ENCODE measurements at regions not wholly inside any gene's neighbourhood (a gene's known extent, or its start where the extent isn't known, plus 50 kb on each side); places are given as distances from the start of the nearest gene placed in this dataset.

GRCh38 chr20:19867074-19867473 is 109.0 kb downstream of the RIN2 start:
- TF ChIP-seq CTCF (IDR thresholded peaks at IDR 0.05; ENCODE audit: unreplicated experiment) = no peak
- Mint-ChIP-seq H3K27me3 (ENCODE audit: unreplicated experiment) (no peaks in the 10 kb centered on the region), H3K4me3 (ENCODE audit: low read depth, unreplicated experiment) (no peak overlapping the region), H3K27ac (ENCODE audit: unreplicated experiment) (no peak overlapping the region), H3K9me3 (ENCODE audit: low read depth, unreplicated experiment) (no peaks in the 10 kb centered on the region), H3K4me1 (ENCODE audit: low read depth, unreplicated experiment) (peaks cover 7% of the 10 kb centered on the region), H3K36me3 (ENCODE audit: insufficient read depth, unreplicated experiment) (no peaks in the 10 kb centered on the region)
- BruUV-seq (replicated peaks) = no TSS peak
- no peak for DNase-seq
- intact Hi-C loops (cut with micrococcal nuclease; ENCODE audit: unreplicated experiment) = no loop called here
- CTCF ChIA-PET = no interaction called here

- peaks cover 7% of the 10 kb centered on the region for H3K4me1 Mint-ChIP-seq (ENCODE audit: low read depth, unreplicated experiment)
- CTCF ChIA-PET = no interaction called here
- no peak for DNase-seq
- H3K4me3 Mint-ChIP-seq (ENCODE audit: low read depth, unreplicated experiment) = no peak overlapping the region
- no peaks in the 10 kb centered on the region for H3K27me3 Mint-ChIP-seq (ENCODE audit: unreplicated experiment)
- no peak overlapping the region for H3K27ac Mint-ChIP-seq (ENCODE audit: unreplicated experiment)
- BruUV-seq (replicated peaks) = no TSS peak
- intact Hi-C loops (cut with micrococcal nuclease; ENCODE audit: unreplicated experiment) = no loop called here
- H3K9me3 Mint-ChIP-seq (ENCODE audit: low read depth, unreplicated experiment) = no peaks in the 10 kb centered on the region
- no peak for TF ChIP-seq CTCF (IDR thresholded peaks at IDR 0.05; ENCODE audit: unreplicated experiment)
- no peaks in the 10 kb centered on the region for H3K36me3 Mint-ChIP-seq (ENCODE audit: insufficient read depth, unreplicated experiment)
These were observed 109.9 kb downstream of the RIN2 start for GRCh38 chr20:19867940-19868371.

- TF ChIP-seq CTCF (IDR thresholded peaks at IDR 0.05; ENCODE audit: unreplicated experiment) = no peak
- Mint-ChIP-seq H3K4me3 (ENCODE audit: low read depth, unreplicated experiment) (no peak overlapping the region), H3K27ac (ENCODE audit: unreplicated experiment) (no peak overlapping the region), H3K9me3 (ENCODE audit: low read depth, unreplicated experiment) (no peaks in the 10 kb centered on the region), H3K27me3 (ENCODE audit: unreplicated experiment) (no peaks in the 10 kb centered on the region), H3K36me3 (ENCODE audit: insufficient read depth, unreplicated experiment) (no peaks in the 10 kb centered on the region), H3K4me1 (ENCODE audit: low read depth, unreplicated experiment) (peaks cover 7% of the 10 kb centered on the region)
- DNase-seq = no peak
- BruUV-seq (replicated peaks) = no TSS peak
- CTCF ChIA-PET = no interaction called here
- intact Hi-C loops (cut with micrococcal nuclease; ENCODE audit: unreplicated experiment) = no loop called here
These were observed 110.4 kb downstream of the RIN2 start for GRCh38 chr20:19868441-19868840.

- no peak for DNase-seq
- Mint-ChIP-seq H3K36me3 (ENCODE audit: insufficient read depth, unreplicated experiment) (no peaks in the 10 kb centered on the region), H3K27ac (ENCODE audit: unreplicated experiment) (no peak overlapping the region), H3K4me3 (ENCODE audit: low read depth, unreplicated experiment) (no peak overlapping the region), H3K4me1 (ENCODE audit: low read depth, unreplicated experiment) (peaks cover 8% of the 10 kb centered on the region), H3K27me3 (ENCODE audit: unreplicated experiment) (no peaks in the 10 kb centered on the region), H3K9me3 (ENCODE audit: low read depth, unreplicated experiment) (no peaks in the 10 kb centered on the region)
- no peak for TF ChIP-seq CTCF (IDR thresholded peaks at IDR 0.05; ENCODE audit: unreplicated experiment)
- intact Hi-C loops (cut with micrococcal nuclease; ENCODE audit: unreplicated experiment) = no loop called here
- CTCF ChIA-PET = no interaction called here
- BruUV-seq (replicated peaks) = no TSS peak
These were observed 113.9 kb downstream of the RIN2 start for GRCh38 chr20:19872001-19872400.
